Mammary epithelial cell (primary cell): ENCODE measurements at regions not wholly inside any gene's neighbourhood (a gene's known extent, or its start where the extent isn't known, plus 50 kb on each side); places are given as distances from the start of the nearest gene placed in this dataset.
"Not testable (repeated sequence)": the region's sequence is repeated elsewhere in the genome, so short reads cannot be mapped to it uniquely, and the experiment has no call there.

Source experiments
- EZH2 ChIP-seq: IDR thresholded peaks from 2 replicates; pipeline ENCODE4 v1.6.1; 2012; ENCODE audit warnings: low read length, inconsistent platforms, borderline replicate concordance
- TF ChIP-seq, protein P1 (sequence below), 2 donors: IDR thresholded peaks in 1 of 2; conservative IDR thresholded peaks in 1 of 2; 2 replicates each; pipeline ENCODE4 v1.5.1; 2011 to 2012; ENCODE audit warnings: inconsistent platforms in 2 of 2, low read length in 2 of 2, mild to moderate bottlenecking in 2 of 2, control low read depth in 1 of 2, low read depth in 1 of 2; ENCODE audit not compliant: insufficient read depth in 1 of 2; ENCODE audit errors: extremely low read depth in 1 of 2

DNA sequence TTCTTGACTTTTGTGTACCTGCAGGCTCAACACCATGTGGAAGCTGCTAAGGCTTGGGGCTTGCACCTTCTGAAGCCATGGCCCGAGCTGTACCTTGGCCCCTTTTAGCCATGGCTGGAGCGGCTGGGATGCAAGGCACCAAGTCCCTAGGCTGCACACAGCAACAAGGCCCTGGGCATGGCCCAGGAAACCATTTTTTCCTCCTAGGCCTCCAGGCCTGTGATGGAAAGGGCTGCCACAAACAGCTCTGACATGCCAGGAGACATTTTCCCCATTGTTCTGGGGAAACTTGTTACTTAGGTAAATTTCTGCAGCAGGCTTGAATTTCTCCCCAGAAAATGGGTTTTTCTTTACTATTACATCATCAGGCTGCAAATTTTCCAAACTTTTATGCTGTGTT, 387.4 kb downstream of the GBA3 start:
- TF ChIP-seq, protein P1, sequence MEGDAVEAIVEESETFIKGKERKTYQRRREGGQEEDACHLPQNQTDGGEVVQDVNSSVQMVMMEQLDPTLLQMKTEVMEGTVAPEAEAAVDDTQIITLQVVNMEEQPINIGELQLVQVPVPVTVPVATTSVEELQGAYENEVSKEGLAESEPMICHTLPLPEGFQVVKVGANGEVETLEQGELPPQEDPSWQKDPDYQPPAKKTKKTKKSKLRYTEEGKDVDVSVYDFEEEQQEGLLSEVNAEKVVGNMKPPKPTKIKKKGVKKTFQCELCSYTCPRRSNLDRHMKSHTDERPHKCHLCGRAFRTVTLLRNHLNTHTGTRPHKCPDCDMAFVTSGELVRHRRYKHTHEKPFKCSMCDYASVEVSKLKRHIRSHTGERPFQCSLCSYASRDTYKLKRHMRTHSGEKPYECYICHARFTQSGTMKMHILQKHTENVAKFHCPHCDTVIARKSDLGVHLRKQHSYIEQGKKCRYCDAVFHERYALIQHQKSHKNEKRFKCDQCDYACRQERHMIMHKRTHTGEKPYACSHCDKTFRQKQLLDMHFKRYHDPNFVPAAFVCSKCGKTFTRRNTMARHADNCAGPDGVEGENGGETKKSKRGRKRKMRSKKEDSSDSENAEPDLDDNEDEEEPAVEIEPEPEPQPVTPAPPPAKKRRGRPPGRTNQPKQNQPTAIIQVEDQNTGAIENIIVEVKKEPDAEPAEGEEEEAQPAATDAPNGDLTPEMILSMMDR (conservative IDR thresholded peaks at IDR 0.05 in 1 of 2, IDR thresholded peaks at IDR 0.05 in 1 of 2; ENCODE audit: extremely low read depth in 1 of 2, insufficient read depth in 1 of 2, low read depth in 1 of 2, low read length in 2 of 2): not testable (repeated sequence)
- not testable (repeated sequence) for TF ChIP-seq EZH2
